ENCODE measurements at regions not wholly inside any gene's neighbourhood (a gene's known extent, or its start where the extent isn't known, plus 50 kb on each side); places are given as distances from the start of the nearest gene placed in this dataset.

DNA sequence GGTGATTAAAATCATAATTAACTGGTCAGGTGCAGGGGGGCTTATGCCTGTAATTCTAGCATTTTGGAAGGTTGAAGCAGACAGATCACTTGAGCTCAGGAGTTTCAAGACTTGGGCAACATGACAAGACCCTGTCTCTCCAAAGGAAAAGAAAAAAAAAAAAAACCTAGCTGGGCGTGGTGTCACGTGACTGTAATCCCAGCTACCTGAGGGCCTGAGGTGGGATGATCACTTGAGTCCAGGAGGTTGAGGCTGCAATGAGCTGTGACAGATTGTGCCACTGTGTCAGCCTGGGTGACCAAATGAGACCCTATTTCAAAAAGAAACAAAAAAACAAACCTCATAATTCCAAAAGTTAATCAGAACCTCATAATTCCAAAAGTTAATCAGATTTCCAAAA, 505.5 kb downstream of the CDH8 start:
- Histone ChIP-seq H3K4me1 (ENCODE audit: control insufficient read depth, insufficient read depth, low read length, poor library complexity, severe bottlenecking) (no peaks in the 10 kb centered on the region), H3K27me3 (ENCODE audit: control insufficient read depth, insufficient read depth, low read length) (no peaks in the 10 kb centered on the region), H3K36me3 (ENCODE audit: control insufficient read depth, insufficient read depth, low read length) (no peaks in the 10 kb centered on the region), H3K9me3 (ENCODE audit: control insufficient read depth in 2 of 2, low read length in 2 of 2) (peaks cover 4 to 19% of the 10 kb centered on the region in 2 experiments), H3K4me3 (ENCODE audit: low read depth, low read length) (no peak overlapping the region), H3K27ac (ENCODE audit: insufficient read depth, low read length, poor library complexity, severe bottlenecking) (no peak overlapping the region)
- no peaks in the 10 kb centered on the region for H3K4me1 Mint-ChIP-seq
- ATAC-seq (ENCODE audit: low read depth in 2 of 2) (no peak), DNase-seq (no peak)
- H3K4me3 Mint-ChIP-seq = no peak overlapping the region
- peaks cover 3 to 52% (median 16%) of the 10 kb centered on the region in 7 donors for H3K9me3 Mint-ChIP-seq
- H3K27ac Mint-ChIP-seq = no peak overlapping the region
- H3K36me3 Mint-ChIP-seq = no peaks in the 10 kb centered on the region
- no peaks in the 10 kb centered on the region for H3K27me3 Mint-ChIP-seq

DNA sequence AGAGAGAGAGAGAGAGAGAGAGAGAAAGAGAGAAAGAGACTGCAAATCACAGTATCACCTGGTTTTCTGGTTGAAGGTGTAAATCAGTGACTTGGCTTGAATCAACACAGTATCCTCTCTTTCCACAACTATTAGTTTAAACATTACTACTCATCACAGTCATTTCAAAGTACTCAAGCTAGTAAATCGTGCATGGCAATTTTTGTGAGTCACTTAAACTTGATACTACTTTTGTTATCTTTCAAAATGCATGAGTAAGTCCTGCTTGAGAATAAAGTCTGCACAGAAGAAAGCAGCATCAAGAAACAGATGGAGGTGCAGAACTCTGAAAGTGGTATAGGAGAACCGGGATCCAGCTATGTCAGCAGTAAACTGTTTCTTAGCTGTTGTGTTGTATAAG, 535.4 kb downstream of the CDH8 start:
- no peak for DNase-seq
- H3K9me3 ChIP-seq (ENCODE audit: control insufficient read depth in 2 of 2, low read length in 2 of 2) = peaks cover 0 to 3% of the 10 kb centered on the region in 2 experiments
- H3K9me3 Mint-ChIP-seq = peaks cover 0 to 21% (median 12%) of the 10 kb centered on the region in 7 donors
- no peaks in the 10 kb centered on the region for H3K4me1 ChIP-seq (ENCODE audit: control insufficient read depth, insufficient read depth, low read length, poor library complexity, severe bottlenecking)
- no peaks in the 10 kb centered on the region for H3K36me3 ChIP-seq (ENCODE audit: control insufficient read depth, insufficient read depth, low read length)
- no peaks in the 10 kb centered on the region for H3K27me3 Mint-ChIP-seq
- no peak overlapping the region for H3K27ac Mint-ChIP-seq
- H3K4me1 Mint-ChIP-seq = no peaks in the 10 kb centered on the region
- ATAC-seq (ENCODE audit: low read depth in 2 of 2) = no peak
- no peaks in the 10 kb centered on the region for H3K27me3 ChIP-seq (ENCODE audit: control insufficient read depth, insufficient read depth, low read length)
- no peak overlapping the region for H3K4me3 ChIP-seq (ENCODE audit: low read depth, low read length)
- no peaks in the 10 kb centered on the region for H3K36me3 Mint-ChIP-seq
- no peak overlapping the region for H3K4me3 Mint-ChIP-seq
- no peak overlapping the region for H3K27ac ChIP-seq (ENCODE audit: insufficient read depth, low read length, poor library complexity, severe bottlenecking)

DNA sequence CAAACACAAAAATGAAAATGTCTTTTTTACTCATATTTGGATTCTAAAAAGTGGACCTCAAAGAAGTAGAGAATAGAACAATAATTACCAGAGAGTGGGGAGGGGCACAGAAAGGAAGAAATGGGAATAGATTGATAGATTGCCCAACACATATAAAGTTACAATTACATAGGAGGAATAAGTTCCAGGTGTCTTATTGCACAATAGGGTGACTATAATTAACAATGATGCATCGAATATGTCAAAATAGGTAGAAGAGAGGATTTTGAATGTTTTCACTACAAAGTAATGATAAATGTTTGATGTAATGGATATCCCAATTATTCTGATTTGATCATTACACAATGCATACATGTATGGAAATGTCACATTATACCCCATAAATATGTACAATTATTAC, 556.0 kb downstream of the CDH8 start:
- Mint-ChIP-seq H3K9me3 (peaks cover 2 to 44% (median 9%) of the 10 kb centered on the region in 7 donors), H3K4me3 (no peak overlapping the region), H3K27me3 (no peaks in the 10 kb centered on the region), H3K4me1 (no peaks in the 10 kb centered on the region), H3K27ac (no peak overlapping the region), H3K36me3 (no peaks in the 10 kb centered on the region)
- Histone ChIP-seq H3K9me3 (ENCODE audit: control insufficient read depth in 2 of 2, low read length in 2 of 2) (peaks cover 3 to 8% of the 10 kb centered on the region in 2 experiments), H3K27me3 (ENCODE audit: control insufficient read depth, insufficient read depth, low read length) (no peaks in the 10 kb centered on the region), H3K4me1 (ENCODE audit: control insufficient read depth, insufficient read depth, low read length, poor library complexity, severe bottlenecking) (no peaks in the 10 kb centered on the region), H3K36me3 (ENCODE audit: control insufficient read depth, insufficient read depth, low read length) (no peaks in the 10 kb centered on the region), H3K4me3 (ENCODE audit: low read depth, low read length) (no peak overlapping the region), H3K27ac (ENCODE audit: insufficient read depth, low read length, poor library complexity, severe bottlenecking) (no peak overlapping the region)
- no peak for ATAC-seq (ENCODE audit: low read depth in 2 of 2)
- DNase-seq = no peak

DNA sequence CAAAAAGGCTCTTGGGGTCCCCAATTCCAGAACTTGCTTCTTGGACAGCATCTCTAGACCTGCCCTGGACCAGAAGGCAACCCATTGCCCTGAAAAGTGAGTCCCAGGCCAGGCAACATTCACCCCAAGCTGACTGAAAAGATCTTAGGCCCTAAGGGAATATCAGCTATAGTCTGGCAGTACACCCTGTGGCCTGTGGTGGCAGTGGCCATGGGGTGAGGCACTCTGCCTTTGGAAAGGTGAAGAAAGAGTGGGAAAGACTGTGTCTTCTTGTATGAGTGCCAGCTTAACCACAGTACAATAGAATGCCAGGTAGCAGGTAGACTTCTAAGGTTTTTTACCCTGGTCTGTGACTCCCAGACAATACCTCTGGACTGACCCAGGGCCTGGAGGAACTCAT, 564.5 kb downstream of the CDH8 start:
- Mint-ChIP-seq H3K36me3 (no peaks in the 10 kb centered on the region), H3K27me3 (peaks cover 5% of the 10 kb centered on the region), H3K4me1 (no peaks in the 10 kb centered on the region), H3K4me3 (no peak overlapping the region), H3K27ac (no peak overlapping the region), H3K9me3 (peaks cover 0 to 47% (median 10%) of the 10 kb centered on the region in 7 donors)
- ATAC-seq (ENCODE audit: low read depth in 2 of 2) (no peak), DNase-seq (no peak)
- Histone ChIP-seq H3K27me3 (ENCODE audit: control insufficient read depth, insufficient read depth, low read length) (no peaks in the 10 kb centered on the region), H3K4me1 (ENCODE audit: control insufficient read depth, insufficient read depth, low read length, poor library complexity, severe bottlenecking) (no peaks in the 10 kb centered on the region), H3K9me3 (ENCODE audit: control insufficient read depth in 2 of 2, low read length in 2 of 2) (peaks cover 0 to 8% of the 10 kb centered on the region in 2 experiments), H3K4me3 (ENCODE audit: low read depth, low read length) (no peak overlapping the region), H3K27ac (ENCODE audit: insufficient read depth, low read length, poor library complexity, severe bottlenecking) (no peak overlapping the region), H3K36me3 (ENCODE audit: control insufficient read depth, insufficient read depth, low read length) (no peaks in the 10 kb centered on the region)

DNA sequence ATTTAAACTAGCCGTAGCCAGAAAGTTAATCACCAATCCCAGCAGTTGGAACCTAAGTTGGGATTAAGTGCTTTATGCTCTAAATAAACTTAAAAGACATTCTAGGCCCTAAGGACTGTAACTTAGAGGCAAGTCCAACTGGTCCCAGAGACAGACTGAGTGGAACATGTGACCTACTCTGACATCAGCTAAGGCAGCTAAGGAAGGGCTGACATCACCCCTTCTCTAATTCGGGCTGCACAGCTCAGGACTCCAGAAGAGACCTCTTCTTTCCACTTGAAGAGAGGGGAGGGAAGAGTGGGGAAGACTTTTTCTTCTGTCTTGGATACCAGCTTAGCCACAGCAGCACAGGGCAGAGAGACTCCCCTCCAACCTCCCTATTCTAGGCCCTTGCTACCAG, 565.2 kb downstream of the CDH8 start:
- H3K36me3 ChIP-seq (ENCODE audit: control insufficient read depth, insufficient read depth, low read length) = no peaks in the 10 kb centered on the region
- H3K27me3 Mint-ChIP-seq = peaks cover 5% of the 10 kb centered on the region
- no peak for ATAC-seq (ENCODE audit: low read depth in 2 of 2)

DNA sequence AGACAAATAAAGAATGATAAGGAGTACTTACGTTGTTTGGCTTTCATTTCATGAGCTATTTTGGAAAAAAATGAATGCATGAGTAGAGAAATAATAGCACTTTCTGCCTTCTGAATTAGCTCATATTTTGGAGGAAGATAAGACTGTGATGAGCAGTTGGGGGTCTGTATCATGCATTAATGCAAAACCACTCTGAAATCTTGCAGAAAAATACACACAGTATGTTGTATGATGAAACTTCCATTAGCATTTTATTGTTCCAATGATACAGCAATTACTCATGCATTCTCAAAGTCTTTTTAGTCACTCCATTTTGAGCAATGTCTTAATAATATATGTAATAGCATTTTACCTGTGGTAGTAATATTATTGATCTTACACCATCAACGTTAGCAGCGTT, 571.0 kb downstream of the CDH8 start:
- H3K4me3 Mint-ChIP-seq = no peak overlapping the region
- peaks cover 3% of the 10 kb centered on the region for H3K36me3 Mint-ChIP-seq
- Histone ChIP-seq H3K36me3 (ENCODE audit: control insufficient read depth, insufficient read depth, low read length) (no peaks in the 10 kb centered on the region), H3K4me3 (ENCODE audit: low read depth, low read length) (no peak overlapping the region), H3K9me3 (ENCODE audit: control insufficient read depth in 2 of 2, low read length in 2 of 2) (no peaks in the 10 kb centered on the region), H3K27ac (ENCODE audit: insufficient read depth, low read length, poor library complexity, severe bottlenecking) (no peak overlapping the region), H3K4me1 (ENCODE audit: control insufficient read depth, insufficient read depth, low read length, poor library complexity, severe bottlenecking) (no peaks in the 10 kb centered on the region), H3K27me3 (ENCODE audit: control insufficient read depth, insufficient read depth, low read length) (no peaks in the 10 kb centered on the region)
- ATAC-seq (ENCODE audit: low read depth in 2 of 2) (no peak), DNase-seq (no peak)
- no peak overlapping the region for H3K27ac Mint-ChIP-seq
- no peaks in the 10 kb centered on the region for H3K4me1 Mint-ChIP-seq
- peaks cover under 1 to 43% (median 10%) of the 10 kb centered on the region in 7 donors for H3K9me3 Mint-ChIP-seq
- H3K27me3 Mint-ChIP-seq = no peaks in the 10 kb centered on the region

More for the DNA sequence above, 565.2 kb downstream of the CDH8 start:
- no peak overlapping the region for H3K4me3 ChIP-seq (ENCODE audit: low read depth, low read length)
- no peak for DNase-seq
- Mint-ChIP-seq H3K36me3 (no peaks in the 10 kb centered on the region), H3K27ac (no peak overlapping the region), H3K9me3 (peaks cover 0 to 50% (median 8%) of the 10 kb centered on the region in 7 donors), H3K4me3 (no peak overlapping the region), H3K4me1 (no peaks in the 10 kb centered on the region)
- no peaks in the 10 kb centered on the region for H3K27me3 ChIP-seq (ENCODE audit: control insufficient read depth, insufficient read depth, low read length)
- no peak overlapping the region for H3K27ac ChIP-seq (ENCODE audit: insufficient read depth, low read length, poor library complexity, severe bottlenecking)
- H3K4me1 ChIP-seq (ENCODE audit: control insufficient read depth, insufficient read depth, low read length, poor library complexity, severe bottlenecking) = no peaks in the 10 kb centered on the region
- H3K9me3 ChIP-seq (ENCODE audit: control insufficient read depth in 2 of 2, low read length in 2 of 2) = peaks cover 0 to 6% of the 10 kb centered on the region in 2 experiments

DNA sequence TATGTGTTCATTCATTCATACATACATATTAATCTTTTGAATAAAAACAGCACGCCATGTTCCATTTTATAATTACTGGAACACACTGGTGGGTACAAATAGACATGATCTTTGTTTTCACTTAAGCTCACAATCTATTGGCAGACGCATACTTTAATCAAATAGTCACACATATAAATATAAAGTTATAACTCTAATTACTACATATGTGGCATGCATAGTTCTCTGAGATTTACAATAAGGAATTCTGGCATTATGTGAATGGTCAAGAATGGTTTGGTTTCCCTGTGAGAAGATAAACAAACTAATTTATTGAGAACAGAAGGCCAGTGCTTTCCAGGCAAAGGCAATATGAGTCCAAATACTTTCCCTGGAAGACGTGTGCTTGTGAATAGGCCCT, 576.2 kb downstream of the CDH8 start:
- no peaks in the 10 kb centered on the region for H3K27me3 Mint-ChIP-seq
- no peak overlapping the region for H3K4me3 Mint-ChIP-seq
- no peaks in the 10 kb centered on the region for H3K4me1 Mint-ChIP-seq
- no peak overlapping the region for H3K4me3 ChIP-seq (ENCODE audit: low read depth, low read length)
- DNase-seq (no peak), ATAC-seq (ENCODE audit: low read depth in 2 of 2) (no peak)
- no peak overlapping the region for H3K27ac ChIP-seq (ENCODE audit: insufficient read depth, low read length, poor library complexity, severe bottlenecking)
- H3K4me1 ChIP-seq (ENCODE audit: control insufficient read depth, insufficient read depth, low read length, poor library complexity, severe bottlenecking) = no peaks in the 10 kb centered on the region
- peaks cover 1 to 8% of the 10 kb centered on the region in 2 experiments for H3K9me3 ChIP-seq (ENCODE audit: control insufficient read depth in 2 of 2, low read length in 2 of 2)
- peaks cover 7 to 43% (median 13%) of the 10 kb centered on the region in 7 donors for H3K9me3 Mint-ChIP-seq
- no peaks in the 10 kb centered on the region for H3K36me3 ChIP-seq (ENCODE audit: control insufficient read depth, insufficient read depth, low read length)
- H3K36me3 Mint-ChIP-seq = peaks cover 3% of the 10 kb centered on the region
- no peak overlapping the region for H3K27ac Mint-ChIP-seq
- no peaks in the 10 kb centered on the region for H3K27me3 ChIP-seq (ENCODE audit: control insufficient read depth, insufficient read depth, low read length)

DNA sequence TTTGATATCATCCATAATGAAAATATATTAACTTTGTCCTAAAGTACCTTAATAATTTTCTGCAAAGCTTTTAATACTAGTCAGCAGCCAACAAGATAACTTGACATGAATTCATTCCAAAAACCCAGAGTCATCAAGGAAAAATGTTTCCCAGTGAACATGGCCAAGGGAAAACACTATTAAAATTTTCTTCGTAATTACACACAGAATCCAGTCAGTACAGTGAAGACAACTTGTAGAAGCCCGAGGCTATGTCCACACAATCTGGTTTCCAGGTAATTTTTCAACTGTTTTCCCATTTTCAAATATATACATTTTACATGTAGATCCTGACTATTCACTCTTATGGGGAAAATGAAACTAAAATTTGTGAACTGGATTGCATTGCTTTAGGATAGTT, 600.9 kb downstream of the CDH8 start:
- Histone ChIP-seq H3K4me3 (ENCODE audit: low read depth, low read length) (no peak overlapping the region), H3K36me3 (ENCODE audit: control insufficient read depth, insufficient read depth, low read length) (no peaks in the 10 kb centered on the region), H3K9me3 (ENCODE audit: control insufficient read depth in 2 of 2, low read length in 2 of 2) (peaks cover 0 to 1% of the 10 kb centered on the region in 2 experiments), H3K4me1 (ENCODE audit: control insufficient read depth, insufficient read depth, low read length, poor library complexity, severe bottlenecking) (no peaks in the 10 kb centered on the region), H3K27me3 (ENCODE audit: control insufficient read depth, insufficient read depth, low read length) (no peaks in the 10 kb centered on the region), H3K27ac (ENCODE audit: insufficient read depth, low read length, poor library complexity, severe bottlenecking) (no peak overlapping the region)
- Mint-ChIP-seq H3K4me3 (no peak overlapping the region), H3K27ac (no peak overlapping the region), H3K36me3 (no peaks in the 10 kb centered on the region), H3K4me1 (no peaks in the 10 kb centered on the region), H3K9me3 (peaks cover 0 to 42% (median 9%) of the 10 kb centered on the region in 7 donors), H3K27me3 (no peaks in the 10 kb centered on the region)
- ATAC-seq (ENCODE audit: low read depth in 2 of 2) (no peak), DNase-seq (no peak)

Measured in CD4-positive, CD25-positive, alpha-beta regulatory T cell (primary cell).